H4 (cell line): ENCODE measurements at regions not wholly inside any gene's neighbourhood (a gene's known extent, or its start where the extent isn't known, plus 50 kb on each side); places are given as distances from the start of the nearest gene placed in this dataset.
A peak's percentile ranks its signal among the peaks of the same experiment; 100 is the strongest.
"Not testable (repeated sequence)": the region's sequence is repeated elsewhere in the genome, so short reads cannot be mapped to it uniquely, and the experiment has no call there.

Experiments used
- DNase-seq: peaks from one replicate; pipeline ENCODE4 v3.0.0-alpha.2; 2015; ENCODE audit warnings: low spot score

- no peak for DNase-seq
Observed at GRCh38 chr15:62639906-62640605, 402.5 kb upstream of the TPM1 start.

- DNase-seq, result no peak
Observed at GRCh38 chr15:62641825-62642224, 400.7 kb upstream of the TPM1 start.

GRCh38 chr15:62643572-62643971, 399.0 kb upstream of the TPM1 start:
- DNase-seq, result no peak

GRCh38 chr15:62644216-62644888, 398.2 kb upstream of the TPM1 start:
- no peak for DNase-seq

GRCh38 chr15:62644889-62645742, 397.4 kb upstream of the TPM1 start:
- DNase-seq, result no peak

GRCh38 chr15:62647202-62647842, 395.2 kb upstream of the TPM1 start:
- DNase-seq, result peak; percentile 86

GRCh38 chr15:62647843-62648505, 394.6 kb upstream of the TPM1 start:
- DNase-seq, result no peak

- DNase-seq, result peak; percentile 26
Observed at GRCh38 chr15:62648954-62649353, 393.6 kb upstream of the TPM1 start.

GRCh38 chr15:62649793-62650420, 392.6 kb upstream of the TPM1 start:
- DNase-seq, result no peak

- no peak for DNase-seq
Observed at GRCh38 chr15:62653122-62653521, 389.4 kb upstream of the TPM1 start.

GRCh38 chr15:62656071-62656470, 386.5 kb upstream of the TPM1 start:
- DNase-seq, result no peak

- not testable (repeated sequence) for DNase-seq
Observed at GRCh38 chr15:62657501-62657900, 385.0 kb upstream of the TPM1 start.

GRCh38 chr15:62658498-62658897, 384.0 kb upstream of the TPM1 start:
- no peak for DNase-seq

- DNase-seq, result no peak
Observed at GRCh38 chr15:62663547-62663946, 379.0 kb upstream of the TPM1 start.

- DNase-seq, result no peak
Observed at GRCh38 chr15:62665449-62665848, 377.1 kb upstream of the TPM1 start.

GRCh38 chr15:62666046-62666445, 376.5 kb upstream of the TPM1 start:
- no peak for DNase-seq

GRCh38 chr15:62672268-62672667, 370.3 kb upstream of the TPM1 start:
- DNase-seq, result no peak

- no peak for DNase-seq
Observed at GRCh38 chr15:62676891-62677290, 365.7 kb upstream of the TPM1 start.

GRCh38 chr15:62681939-62682896, 360.3 kb upstream of the TPM1 start:
- DNase-seq, result no peak

GRCh38 chr15:62683192-62683591, 359.4 kb upstream of the TPM1 start:
- not testable (repeated sequence) for DNase-seq
